ENCODE measurements at regions not wholly inside any gene's neighbourhood (a gene's known extent, or its start where the extent isn't known, plus 50 kb on each side); places are given as distances from the start of the nearest gene placed in this dataset.
"Not testable (repeated sequence)": the region's sequence is repeated elsewhere in the genome, so short reads cannot be mapped to it uniquely, and the experiment has no call there.

DNA sequence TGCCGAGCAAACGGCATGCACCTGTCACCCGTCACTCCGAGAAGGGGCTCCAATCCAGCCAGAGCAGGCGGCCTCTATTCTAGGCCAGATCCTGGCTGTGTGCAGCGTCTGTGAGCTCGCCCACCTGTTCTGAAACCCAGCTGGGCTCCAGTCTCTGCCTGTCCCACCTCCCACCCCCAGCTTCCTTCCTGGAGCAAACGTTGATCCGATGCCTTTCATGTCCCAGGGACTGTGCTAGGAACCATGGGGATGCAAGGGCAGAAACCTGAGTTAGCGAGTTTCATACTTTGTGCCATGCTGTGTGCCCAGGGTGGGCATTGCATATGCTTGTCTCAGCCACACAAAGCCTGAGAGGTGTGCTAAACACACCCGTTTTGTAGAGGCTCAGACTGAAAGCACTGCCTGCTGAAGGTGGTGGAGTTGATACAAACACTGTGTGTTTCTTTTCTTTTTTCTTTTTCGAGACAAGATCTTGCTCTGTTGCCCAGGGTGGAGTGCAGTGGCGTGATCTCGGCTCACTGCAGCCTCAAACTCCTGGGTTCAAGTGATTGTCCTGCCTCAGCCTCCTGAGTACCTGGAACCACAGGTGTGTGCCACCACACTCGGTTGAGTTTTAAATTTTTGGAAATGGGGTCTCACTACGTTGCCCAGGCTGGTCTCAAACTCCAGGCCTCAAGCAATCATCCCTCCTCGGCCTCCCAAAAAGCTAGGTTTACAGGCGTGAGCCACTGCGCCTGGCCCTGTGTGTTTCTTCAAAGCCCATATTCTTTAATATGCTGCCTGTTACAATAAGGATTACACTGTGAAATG lies 84.1 kb upstream of the MED13L start:
- DNase-seq = peak; percentile 67

DNA sequence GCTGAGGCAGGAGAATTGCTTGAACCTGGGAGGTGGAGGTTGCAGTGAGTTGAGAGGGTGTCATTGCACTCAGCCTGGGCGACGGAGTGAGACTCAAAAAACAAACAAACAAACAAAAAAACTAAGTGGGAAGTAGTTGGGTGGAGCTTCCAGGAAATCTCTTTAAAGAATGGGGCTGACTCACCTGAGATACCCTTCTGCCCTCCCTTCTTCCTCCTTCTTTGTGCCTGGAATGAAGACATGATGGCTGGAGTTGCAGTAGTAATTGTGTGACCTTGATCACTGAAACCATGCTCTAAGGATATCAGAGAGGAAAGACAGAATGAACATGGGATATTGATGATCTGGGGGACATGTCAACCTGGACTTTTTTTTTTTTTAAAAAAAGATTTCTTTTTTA lies 87.6 kb upstream of the MED13L start:
- DNase-seq = no peak

DNA sequence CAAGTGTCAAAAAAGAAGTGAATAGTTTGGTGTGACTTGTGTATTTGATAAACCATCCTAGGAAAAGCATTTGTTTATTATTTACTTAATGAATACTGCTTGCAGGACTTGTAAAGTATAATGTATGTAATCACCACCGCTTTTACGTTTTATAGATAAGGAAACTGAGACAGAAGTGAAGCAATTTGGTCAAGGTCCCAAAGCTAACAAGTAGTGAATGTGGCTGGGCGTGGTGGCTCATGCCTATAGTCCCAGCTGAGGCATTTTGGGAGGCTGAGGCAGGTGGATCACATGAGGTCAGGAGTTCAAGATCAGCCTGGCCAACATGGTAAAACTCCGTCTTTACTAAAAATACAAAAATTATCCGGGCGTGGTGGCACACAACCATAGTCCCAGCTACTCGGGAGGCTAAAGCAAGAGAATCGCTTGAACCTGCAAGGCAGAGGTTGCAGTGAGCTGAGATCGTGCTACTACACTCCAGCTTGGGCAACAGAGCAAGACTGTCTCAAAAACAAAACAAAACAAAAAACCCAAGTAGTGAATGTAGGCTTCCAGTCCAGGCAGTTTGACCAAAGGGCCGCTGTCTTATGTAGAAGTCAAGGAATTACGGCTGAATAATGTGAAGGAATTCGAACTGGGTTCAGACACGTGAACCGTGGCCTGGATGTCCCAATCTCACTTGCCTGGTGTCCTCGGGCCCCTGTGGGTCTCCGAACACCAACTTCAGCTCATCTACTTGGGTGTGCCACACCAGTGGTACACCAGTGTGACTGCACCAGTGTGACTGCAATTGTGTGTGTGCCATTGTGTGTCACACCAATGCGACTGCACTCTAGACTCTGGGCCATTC lies 88.3 kb upstream of the MED13L start:
- DNase-seq = no peak

DNA sequence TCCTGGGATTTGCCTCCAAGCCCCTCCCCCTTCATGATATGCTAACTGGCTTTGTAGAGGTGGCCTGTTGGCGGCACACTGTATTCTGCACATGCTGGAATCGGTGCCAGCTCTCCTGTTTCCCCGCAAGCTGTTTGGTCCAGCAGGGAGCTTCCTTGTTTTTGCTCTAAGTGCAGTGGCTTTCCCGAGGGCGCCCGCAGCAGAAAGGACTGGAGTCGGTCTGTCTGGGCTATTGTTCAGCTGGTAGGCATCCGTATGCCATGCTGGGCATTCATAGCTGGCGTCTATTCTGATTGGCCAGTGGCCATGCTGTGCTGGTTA lies 88.9 kb upstream of the MED13L start:
- DNase-seq = no peak

DNA sequence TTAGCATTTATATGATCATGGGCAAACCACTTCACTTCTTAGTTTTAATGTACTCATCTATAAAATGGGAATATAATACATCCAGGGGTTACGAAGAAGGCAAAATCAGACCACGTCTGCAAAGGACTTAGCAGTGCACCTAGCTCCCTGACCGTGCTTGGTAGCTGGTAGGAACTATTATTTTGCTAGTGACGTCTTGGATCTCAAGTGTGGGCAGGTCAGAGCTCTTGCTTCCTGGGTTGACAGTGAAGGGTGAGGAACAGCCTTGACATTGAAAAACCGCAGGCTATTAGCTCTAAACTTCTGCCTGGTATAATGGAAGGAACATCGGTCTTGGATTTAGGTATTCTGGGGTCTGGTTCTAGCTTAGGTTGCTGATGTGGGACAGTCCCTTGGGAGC lies 89.3 kb upstream of the MED13L start:
- no peak for DNase-seq

DNA sequence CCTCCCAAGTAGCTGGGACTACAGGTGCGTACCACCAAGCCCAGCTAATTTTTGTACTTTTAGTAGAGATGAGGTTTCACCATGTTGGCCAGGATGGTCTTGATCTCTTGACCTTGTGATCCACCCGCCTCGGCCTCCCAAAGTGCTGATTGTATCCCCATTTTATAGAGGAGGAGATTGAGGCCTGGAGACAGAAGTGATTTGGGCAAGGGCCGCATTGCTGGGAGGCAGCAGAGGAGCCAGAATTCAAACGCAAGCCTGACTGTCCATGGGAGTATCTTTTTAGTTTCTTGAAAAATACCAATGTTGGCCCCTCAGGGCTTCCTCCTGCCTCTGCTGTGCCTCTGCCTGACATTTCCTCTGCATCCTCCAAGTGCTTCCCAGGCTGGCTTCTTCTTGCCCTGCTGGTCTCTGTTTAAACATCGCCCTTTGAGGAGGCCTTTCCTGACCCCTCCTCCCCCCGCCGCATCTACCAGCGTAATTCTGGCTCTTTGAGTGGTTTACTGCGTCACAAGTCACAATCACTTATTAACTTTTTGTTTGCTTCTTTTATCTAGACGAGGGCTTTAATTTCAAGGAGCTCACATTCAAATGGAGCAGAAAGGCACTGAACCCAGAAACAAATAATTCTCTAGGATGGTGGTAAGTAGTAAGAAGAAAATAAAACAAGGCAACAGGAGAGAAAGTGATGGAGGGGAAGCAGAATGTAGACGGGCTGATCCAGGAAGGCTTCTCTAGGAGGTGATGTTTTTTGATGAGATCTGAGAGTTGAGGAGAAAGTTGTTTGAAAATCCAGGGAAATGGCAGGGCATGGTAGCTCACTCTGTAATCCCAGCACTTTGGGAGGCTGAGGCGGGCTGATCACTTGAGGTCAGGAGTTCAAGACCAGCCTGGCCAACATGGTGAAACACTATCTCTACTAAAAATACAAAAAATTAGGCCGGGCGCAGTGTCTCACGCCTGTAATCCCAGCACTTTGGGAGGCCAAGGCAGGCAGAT lies 91.0 kb upstream of the MED13L start:
- no peak for DNase-seq

DNA sequence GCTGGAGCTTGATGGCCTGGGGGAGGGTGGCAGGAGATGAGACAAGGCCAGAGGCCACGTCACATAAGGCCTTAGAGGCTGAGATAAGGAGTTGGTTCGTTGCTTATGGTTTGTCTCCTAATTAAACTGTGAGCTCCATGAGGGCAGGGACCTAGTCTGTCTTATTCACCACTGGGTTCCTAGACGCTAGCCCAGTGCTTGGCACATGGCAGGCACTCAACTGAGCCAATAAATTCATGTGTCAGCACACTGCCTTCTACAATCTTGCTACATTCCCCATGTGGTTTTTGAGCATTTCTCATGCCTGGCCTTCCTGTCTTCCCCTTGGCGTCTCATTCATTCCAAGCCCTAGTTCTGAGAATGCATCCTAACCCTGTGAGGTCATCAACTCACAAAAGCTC lies 92.5 kb upstream of the MED13L start:
- DNase-seq = no peak

DNA sequence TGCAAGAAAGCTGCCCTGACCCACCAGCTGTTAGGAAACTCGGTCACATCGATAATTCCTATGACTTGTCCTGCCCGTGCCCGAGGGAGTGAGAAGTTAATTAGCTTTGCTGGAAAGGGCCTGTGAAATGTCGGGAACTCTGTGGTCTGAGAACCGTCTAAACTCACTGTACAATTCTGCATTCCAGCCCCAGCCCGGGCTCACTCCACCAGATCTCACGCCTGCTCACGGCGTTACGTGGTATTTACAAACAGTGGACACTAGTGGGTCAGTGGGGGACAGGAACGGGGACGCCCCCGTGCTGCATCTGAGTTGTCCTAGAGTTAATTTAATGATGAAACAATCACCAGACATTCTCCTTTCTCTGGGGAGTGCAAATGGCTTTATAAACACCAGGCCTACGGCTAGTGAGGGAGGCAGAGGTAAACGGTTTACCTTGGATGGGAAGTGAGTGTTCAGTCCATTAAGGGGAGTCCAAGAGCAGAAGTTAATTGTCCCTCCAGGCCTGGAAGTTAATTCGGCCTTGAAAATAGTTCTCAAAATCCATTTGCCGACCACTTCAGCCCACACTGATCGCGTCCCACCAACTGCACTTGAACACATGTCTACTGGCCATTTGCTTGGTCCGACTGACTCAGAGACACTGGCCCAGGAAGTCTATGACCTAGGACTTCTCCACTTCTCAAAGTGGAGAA lies 93.5 kb upstream of the MED13L start:
- DNase-seq = no peak

DNA sequence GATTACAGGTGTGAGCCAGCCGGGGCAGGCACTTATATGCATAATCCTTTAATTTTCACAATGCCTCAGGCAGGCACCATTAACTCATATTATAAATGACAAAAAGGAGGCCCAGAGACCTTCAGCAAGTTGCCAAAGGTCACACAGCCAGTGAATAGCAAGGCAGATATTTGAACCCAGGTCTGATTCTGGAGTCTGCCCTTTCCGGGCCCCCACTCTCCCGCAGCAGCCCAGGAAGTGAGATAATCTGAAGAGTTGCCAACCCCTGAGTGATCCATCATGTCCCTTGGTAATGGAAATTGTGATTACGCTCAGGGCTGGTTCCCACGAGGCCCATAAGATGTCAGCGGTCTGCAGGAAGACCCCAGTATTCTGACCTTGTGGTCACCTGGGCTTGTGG lies 95.3 kb upstream of the MED13L start:
- no peak for DNase-seq

DNA sequence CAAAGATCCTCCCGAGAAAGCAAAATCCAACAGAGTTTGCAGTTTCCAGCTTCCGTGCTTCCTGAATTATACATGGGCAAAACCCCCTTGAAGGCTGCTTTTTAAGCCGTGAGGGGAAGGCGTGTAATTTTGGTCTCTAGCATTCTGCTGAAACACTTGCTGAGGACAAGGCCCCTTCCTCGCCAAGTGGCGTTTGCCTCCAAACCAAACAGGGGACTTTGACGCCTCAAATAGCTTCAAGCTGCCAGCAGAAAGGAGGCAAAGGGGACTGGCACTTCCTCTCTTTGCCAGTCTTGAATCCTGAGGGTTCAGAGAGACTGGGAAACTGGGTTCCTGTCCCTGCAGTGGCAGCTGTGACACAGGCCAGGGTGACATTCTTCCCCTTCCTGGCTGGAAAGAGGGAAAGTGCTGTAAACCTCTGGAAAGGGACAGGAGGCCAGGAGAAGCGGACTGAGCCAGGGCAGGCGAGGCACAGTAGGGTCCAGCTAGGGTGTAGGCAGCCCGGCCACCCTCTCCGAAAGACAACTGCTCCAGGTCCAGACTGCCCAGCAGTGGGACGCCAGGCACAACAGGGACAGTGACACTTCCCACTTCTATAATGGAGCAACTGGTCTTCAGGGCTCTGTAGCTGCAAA lies 96.2 kb upstream of the MED13L start:
- DNase-seq = no peak

DNA sequence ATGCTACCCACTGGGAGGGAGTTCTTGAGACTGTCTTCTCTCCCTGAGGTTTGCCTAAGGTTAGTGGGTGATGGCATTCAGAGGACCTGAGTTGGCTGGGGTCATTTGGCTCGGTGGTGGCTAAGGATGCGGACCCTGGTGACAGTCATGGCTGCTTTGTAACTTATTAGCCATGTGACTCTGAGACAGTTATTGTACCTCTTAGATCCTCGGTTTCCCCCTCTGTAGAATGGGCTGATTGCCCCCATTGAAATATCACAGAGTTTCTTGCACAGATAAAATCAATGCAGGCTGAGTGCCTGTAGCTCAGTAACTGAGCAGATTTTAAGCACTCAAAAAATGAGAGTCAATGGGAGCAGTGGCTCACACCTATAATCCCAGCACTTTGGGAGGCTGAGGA lies 96.7 kb upstream of the MED13L start:
- no peak for DNase-seq

DNA sequence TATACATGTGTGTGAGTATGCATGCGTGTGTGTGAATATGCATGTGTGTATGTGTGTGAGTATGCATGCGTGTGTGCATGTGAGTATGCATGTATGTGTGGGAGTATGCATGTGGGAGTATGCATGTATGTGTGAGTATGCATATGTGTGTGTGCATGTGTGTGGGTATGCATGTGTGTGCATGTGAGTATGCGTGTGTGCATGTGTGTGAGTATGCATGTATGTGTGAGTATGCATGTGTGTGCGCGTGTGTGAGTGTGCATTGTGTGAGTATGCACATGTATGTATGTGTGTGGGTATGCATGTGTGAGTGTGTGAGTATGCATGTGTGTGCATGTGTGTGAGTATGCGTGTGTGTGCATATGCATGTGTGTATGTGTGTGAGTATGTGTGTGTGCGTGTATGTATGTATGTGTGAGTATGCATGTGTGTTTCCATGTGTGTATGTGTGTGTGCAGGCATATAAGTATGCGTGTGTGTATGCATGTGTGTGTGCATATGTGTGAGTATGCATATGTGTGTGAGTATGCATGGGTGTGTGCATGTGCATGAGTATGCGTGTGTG lies 97.9 kb upstream of the MED13L start:
- DNase-seq = no peak

DNA sequence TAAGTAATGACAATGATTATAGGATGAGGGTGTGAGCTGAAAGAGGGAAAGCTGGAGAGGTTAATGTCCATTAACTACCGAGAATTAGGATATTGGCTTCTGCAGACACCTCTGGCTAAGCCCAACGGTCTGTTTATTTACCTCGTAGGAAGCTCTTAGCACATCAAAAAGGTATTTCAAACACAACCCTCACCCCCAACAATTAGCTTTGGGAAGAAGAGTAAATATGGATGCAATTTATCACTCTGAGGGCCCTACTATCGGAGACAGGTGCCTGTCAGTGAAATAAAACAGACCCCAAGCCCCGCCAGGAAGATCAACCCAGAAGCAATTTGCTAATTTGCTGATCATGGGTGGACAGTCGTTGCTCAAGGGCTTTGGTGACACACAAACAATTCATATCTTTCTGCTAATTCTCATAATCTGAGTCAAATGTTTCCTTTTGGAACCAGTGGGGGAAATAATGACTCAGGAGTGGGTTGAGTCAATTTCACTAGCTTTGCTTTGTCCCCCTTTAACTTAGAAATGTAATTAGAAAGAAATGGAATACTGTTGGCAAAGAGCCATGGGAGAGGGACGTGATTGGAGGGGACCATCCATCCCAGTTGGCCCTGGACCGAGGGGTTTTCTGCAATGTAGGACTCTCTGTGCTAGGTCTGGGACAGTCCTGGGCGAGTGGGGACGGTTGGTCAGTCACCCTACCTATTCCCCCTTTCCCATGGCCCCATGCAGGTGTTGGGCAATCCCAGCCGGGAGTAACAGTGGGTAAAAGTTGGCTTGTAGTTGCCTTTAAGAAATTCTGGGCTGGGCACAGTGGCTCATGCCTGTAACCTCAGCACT lies 99.1 kb upstream of the MED13L start:
- no peak for DNase-seq

DNA sequence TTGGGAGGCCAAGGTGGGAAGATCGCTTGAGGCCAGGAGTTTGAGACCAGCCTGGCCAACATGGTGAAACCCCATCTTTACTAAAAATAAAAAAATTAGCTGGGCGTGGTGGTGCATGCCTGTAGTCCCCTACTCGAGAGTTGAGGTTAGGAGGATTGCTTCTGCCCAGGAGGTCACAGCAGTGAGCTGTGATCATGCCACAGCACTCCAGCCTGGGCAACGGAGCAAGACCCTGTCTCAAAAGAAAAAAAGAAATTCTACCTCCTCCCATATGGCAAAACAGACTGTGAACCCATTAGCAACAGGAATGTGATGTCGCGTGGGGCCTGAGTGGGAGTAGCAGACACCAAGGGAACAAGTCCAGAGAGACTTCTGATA lies 99.7 kb upstream of the MED13L start:
- DNase-seq = not testable (repeated sequence)

DNA sequence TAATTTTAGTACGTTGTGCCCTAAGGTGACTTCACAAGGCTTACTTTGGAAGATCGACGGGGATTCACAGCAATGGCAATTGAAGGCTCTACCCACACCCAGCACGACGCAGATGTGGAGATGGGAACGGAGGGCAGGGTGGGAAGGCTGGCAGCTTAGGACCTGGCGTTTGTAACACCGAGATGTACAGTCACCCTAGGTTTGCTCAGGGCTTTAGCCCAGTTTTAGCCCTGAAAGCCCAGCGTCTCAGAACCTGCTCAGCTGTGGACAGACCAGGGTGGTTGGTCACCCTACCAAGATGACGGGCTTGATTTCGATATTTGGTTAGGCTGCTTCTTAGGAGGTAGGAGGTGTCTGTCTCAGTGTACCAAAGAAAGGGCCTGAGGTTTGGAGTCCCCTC lies 100.5 kb upstream of the MED13L start:
- no peak for DNase-seq

DNA sequence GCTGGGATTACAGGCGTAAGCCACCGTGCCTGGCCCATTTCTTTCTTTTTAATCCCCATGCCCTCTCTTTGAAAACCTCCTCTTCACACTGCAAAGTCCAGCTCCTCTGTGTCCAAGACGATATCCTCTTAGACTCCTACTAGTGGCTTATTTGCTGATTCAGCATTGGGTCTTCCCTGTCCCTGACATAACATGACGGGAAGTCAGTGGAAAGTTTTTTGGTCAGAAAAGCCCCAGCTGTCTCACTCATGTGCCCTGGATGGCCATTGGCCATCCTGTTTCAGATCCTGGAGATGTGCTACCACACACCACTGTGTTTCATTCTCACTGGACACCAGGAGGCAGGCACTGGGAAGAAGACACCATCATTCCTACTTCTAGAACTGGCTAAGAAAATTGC lies 102.6 kb upstream of the MED13L start:
- DNase-seq = no peak

DNA sequence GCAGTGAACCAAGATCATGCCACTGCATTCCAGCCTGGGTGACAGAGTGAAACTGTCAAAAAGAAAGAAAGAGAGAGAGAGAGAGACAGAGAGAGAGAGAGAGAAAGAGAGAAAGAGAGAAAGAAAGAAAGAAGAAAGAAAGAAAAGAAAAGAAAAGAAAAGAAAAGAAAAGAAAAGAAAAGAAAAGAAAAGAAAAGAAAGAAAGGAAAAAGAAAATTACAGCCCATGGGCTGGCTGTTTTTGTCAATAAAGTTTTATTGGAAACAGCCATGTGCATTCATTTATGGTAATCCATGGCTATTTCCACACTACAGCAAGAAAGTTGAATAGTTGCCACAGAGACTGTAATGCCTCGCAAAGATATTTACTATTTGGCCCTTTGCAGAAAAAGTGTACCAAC lies 103.2 kb upstream of the MED13L start:
- DNase-seq = not testable (repeated sequence)

DNA sequence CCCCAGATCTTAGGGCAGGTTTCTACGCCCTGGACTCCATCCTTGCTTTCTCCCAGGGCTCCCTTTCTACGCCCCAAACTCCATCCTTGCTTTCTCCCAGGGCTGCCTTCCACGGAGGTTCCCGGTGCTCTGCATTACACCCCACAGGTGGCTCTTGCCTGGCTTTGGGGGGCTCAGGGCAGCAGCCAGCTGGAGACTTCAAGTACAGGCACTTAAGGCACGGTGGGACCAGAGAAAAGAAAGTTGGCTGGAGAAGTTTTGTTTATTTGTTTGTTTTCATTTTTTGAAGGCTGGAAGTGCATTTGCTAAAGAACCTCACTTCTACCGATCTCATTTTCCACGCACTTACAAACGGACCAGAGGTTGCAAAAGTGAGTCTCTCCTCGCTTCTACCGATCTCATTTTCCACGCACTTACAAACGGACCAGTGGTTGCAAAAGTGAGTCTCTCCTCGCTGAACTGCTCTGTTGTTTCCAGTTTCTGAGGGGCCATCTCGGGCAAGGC lies 103.8 kb upstream of the MED13L start:
- DNase-seq = no peak

DNA sequence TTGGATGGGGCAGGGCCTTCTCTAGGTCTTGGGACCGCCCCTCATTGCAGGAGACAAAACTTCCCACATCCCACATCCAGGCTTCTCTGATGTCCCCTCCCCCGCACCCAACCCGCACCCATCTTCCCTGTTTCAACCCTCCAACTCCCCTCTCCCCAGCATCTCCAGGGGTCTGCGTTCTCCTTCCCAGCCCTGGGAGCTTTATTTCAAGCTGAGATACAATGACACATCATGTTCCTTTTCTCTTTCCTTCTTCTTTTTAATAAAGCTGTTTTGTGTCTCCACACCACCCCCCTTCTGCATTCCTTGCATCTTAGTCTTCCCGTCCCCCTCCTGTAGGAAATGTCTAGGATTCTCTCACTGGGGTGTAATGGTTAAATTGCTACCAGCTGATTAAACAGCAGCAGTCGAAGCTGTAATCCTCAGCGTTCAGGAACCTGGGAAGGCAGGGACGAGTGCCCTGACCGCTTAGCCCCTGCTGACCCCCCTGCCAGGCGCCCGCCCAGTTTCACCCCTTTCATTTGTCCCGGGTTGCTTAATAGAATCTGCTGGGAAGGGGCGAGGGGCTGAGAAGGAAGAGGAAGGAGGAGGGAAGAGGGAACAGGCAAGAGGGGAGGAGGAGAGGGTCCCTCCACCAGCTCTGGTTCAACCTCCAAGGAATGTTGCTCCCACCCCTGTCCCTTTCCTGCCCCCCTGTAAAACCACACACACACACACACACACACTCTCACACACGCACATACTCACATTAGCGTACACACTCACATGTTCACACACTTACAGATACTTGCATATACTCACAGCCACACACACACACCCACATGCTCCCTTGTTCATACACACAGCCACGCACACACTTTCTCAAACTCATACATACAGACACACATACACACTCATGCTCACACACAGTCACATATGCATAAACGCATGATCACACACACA lies 104.5 kb upstream of the MED13L start:
- peak; percentile 78 for DNase-seq
